ENCODE measurements at regions not wholly inside any gene's neighbourhood (a gene's known extent, or its start where the extent isn't known, plus 50 kb on each side); places are given as distances from the start of the nearest gene placed in this dataset.

DNA sequence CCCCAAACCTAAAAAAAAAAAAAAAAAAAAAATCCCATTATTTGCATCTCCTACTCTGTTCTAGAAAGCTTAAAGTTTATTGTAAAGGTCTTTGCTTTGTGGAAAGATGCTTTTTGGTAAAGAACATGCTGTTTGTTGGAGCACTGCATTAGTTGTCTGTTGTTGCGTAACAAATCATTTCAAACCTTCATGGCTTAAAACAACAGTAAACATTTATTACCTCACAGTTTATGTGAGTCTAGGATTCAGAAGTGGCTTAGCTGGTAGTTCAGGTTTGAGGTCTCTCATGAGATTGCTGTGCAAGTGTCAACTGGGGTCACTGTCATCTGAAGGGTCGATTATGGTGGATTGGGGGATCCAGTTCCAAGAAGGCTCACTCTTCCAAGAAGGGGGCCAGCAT is 155.2 kb upstream of the ZFP64 start:
- TF ChIP-seq, protein P1, sequence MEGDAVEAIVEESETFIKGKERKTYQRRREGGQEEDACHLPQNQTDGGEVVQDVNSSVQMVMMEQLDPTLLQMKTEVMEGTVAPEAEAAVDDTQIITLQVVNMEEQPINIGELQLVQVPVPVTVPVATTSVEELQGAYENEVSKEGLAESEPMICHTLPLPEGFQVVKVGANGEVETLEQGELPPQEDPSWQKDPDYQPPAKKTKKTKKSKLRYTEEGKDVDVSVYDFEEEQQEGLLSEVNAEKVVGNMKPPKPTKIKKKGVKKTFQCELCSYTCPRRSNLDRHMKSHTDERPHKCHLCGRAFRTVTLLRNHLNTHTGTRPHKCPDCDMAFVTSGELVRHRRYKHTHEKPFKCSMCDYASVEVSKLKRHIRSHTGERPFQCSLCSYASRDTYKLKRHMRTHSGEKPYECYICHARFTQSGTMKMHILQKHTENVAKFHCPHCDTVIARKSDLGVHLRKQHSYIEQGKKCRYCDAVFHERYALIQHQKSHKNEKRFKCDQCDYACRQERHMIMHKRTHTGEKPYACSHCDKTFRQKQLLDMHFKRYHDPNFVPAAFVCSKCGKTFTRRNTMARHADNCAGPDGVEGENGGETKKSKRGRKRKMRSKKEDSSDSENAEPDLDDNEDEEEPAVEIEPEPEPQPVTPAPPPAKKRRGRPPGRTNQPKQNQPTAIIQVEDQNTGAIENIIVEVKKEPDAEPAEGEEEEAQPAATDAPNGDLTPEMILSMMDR (IDR thresholded peaks at IDR 0.05): no peak
- no peak for TF ChIP-seq POLR2A (IDR thresholded peaks at IDR 0.05)

Data from tibial nerve (tissue), 3 donors.